Mammary epithelial cell (primary cell): ENCODE measurements at regions not wholly inside any gene's neighbourhood (a gene's known extent, or its start where the extent isn't known, plus 50 kb on each side); places are given as distances from the start of the nearest gene placed in this dataset.

ENCODE experiments used
- CTCF ChIP-seq, 2 donors: IDR thresholded peaks in 1 of 2; conservative IDR thresholded peaks in 1 of 2; 2 replicates each; pipeline ENCODE4 v1.5.1; 2011 to 2012; ENCODE audit warnings: inconsistent platforms in 2 of 2, low read length in 2 of 2, mild to moderate bottlenecking in 2 of 2, control low read depth in 1 of 2, low read depth in 1 of 2; ENCODE audit not compliant: insufficient read depth in 1 of 2; ENCODE audit errors: extremely low read depth in 1 of 2
- EZH2 ChIP-seq: IDR thresholded peaks from 2 replicates; pipeline ENCODE4 v1.6.1; 2012; ENCODE audit warnings: low read length, inconsistent platforms, borderline replicate concordance

- TF ChIP-seq CTCF (conservative IDR thresholded peaks at IDR 0.05 in 1 of 2, IDR thresholded peaks at IDR 0.05 in 1 of 2; ENCODE audit: extremely low read depth in 1 of 2, insufficient read depth in 1 of 2, low read depth in 1 of 2, low read length in 2 of 2), result no peak
- no peak for TF ChIP-seq EZH2
Measured at GRCh38 chr15:100758555-100758954, 121.1 kb upstream of the ALDH1A3 start.
